ENCODE measurements at regions not wholly inside any gene's neighbourhood (a gene's known extent, or its start where the extent isn't known, plus 50 kb on each side); places are given as distances from the start of the nearest gene placed in this dataset.

DNA sequence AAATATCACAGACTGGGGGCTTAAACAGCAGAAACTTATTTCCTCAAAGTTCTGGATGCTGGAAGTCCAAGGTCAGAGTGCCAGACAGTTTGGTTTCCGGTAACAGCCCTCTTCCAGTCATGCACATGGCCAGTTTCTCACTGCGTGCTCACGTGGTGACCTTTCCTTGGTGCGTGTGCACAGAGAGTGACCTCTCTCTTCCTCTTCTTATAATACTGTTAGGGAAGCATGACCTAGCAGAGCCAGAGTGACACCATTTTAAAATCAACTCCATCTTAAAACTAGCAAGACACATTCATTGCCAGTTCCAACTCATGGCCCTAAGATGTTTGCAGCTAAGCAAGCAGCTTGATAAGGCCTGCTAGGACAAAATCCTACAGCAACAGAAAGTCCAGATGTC, 221.5 kb upstream of the DAAM1 start:
- Histone ChIP-seq H3K9me2 (ENCODE audit: insufficient read depth) (no peaks in the 10 kb centered on the region), H3K4me2 (ENCODE audit: low read length) (no peak overlapping the region), H3K9ac (ENCODE audit: low read length) (no peak overlapping the region), H3K4me3 (replicated peaks in 1 of 2; ENCODE audit: low read depth in 1 of 2, low read length in 2 of 2) (no peak overlapping the region), H3K27ac (ENCODE audit: low read depth, low read length) (no peak overlapping the region), H3K4me1 (ENCODE audit: control insufficient read depth in 1 of 2, insufficient read depth in 2 of 2, low read length in 2 of 2) (no peaks in the 10 kb centered on the region), H3K27me3 (ENCODE audit: insufficient read depth, low read length) (no peaks in the 10 kb centered on the region), H3K9me3 (ENCODE audit: control insufficient read depth in 1 of 2, insufficient read depth in 1 of 2, low read depth in 1 of 2, low read length in 2 of 2) (no peaks in the 10 kb centered on the region), H3K79me2 (ENCODE audit: insufficient read depth, low read length) (no peaks in the 10 kb centered on the region), H3K36me3 (ENCODE audit: control insufficient read depth in 1 of 2, insufficient read depth in 2 of 2, low read length in 2 of 2) (no peaks in the 10 kb centered on the region), H2AFZ (ENCODE audit: low read depth, low read length, poor library complexity, severe bottlenecking) (no peak overlapping the region), H4K20me1 (ENCODE audit: insufficient read depth) (no peaks in the 10 kb centered on the region)
- POLR2A ChIA-PET: no interaction called here
- intact Hi-C loops (cut with micrococcal nuclease): no loop called here
- CTCF ChIA-PET: no interaction called here
- ATAC-seq (no peak), DNase-seq (ENCODE audit: low read depth, low spot score) (no peak)
- TF ChIP-seq EGR1 (IDR thresholded peaks at IDR 0.05; ENCODE audit: low read depth): no peak
- no peak for TF ChIP-seq SRF (IDR thresholded peaks at IDR 0.05; ENCODE audit: low read depth)
- TF ChIP-seq, protein P1, sequence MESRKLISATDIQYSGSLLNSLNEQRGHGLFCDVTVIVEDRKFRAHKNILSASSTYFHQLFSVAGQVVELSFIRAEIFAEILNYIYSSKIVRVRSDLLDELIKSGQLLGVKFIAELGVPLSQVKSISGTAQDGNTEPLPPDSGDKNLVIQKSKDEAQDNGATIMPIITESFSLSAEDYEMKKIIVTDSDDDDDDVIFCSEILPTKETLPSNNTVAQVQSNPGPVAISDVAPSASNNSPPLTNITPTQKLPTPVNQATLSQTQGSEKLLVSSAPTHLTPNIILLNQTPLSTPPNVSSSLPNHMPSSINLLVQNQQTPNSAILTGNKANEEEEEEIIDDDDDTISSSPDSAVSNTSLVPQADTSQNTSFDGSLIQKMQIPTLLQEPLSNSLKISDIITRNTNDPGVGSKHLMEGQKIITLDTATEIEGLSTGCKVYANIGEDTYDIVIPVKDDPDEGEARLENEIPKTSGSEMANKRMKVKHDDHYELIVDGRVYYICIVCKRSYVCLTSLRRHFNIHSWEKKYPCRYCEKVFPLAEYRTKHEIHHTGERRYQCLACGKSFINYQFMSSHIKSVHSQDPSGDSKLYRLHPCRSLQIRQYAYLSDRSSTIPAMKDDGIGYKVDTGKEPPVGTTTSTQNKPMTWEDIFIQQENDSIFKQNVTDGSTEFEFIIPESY (IDR thresholded peaks at IDR 0.05; ENCODE audit: extremely low read depth, insufficient replicate concordance, low read length): no peak
- TF ChIP-seq CBX3 (IDR thresholded peaks at IDR 0.05; ENCODE audit: low read depth): no peak
- no peak for TF ChIP-seq ZFX (IDR thresholded peaks at IDR 0.05)
- no peak for TF ChIP-seq ELF1 (IDR thresholded peaks at IDR 0.05; ENCODE audit: borderline replicate concordance, low read depth)
- TF ChIP-seq, protein P2, sequence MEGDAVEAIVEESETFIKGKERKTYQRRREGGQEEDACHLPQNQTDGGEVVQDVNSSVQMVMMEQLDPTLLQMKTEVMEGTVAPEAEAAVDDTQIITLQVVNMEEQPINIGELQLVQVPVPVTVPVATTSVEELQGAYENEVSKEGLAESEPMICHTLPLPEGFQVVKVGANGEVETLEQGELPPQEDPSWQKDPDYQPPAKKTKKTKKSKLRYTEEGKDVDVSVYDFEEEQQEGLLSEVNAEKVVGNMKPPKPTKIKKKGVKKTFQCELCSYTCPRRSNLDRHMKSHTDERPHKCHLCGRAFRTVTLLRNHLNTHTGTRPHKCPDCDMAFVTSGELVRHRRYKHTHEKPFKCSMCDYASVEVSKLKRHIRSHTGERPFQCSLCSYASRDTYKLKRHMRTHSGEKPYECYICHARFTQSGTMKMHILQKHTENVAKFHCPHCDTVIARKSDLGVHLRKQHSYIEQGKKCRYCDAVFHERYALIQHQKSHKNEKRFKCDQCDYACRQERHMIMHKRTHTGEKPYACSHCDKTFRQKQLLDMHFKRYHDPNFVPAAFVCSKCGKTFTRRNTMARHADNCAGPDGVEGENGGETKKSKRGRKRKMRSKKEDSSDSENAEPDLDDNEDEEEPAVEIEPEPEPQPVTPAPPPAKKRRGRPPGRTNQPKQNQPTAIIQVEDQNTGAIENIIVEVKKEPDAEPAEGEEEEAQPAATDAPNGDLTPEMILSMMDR (IDR thresholded peaks at IDR 0.05 in 2 of 3, conservative IDR thresholded peaks at IDR 0.05 in 1 of 3; ENCODE audit: borderline replicate concordance in 1 of 3, insufficient read depth in 1 of 3, low read depth in 2 of 3, low read length in 2 of 3): no peak
- no peak for TF ChIP-seq EZH2phosphoT487 (IDR thresholded peaks at IDR 0.05; ENCODE audit: borderline replicate concordance)
- TF ChIP-seq, protein P3, sequence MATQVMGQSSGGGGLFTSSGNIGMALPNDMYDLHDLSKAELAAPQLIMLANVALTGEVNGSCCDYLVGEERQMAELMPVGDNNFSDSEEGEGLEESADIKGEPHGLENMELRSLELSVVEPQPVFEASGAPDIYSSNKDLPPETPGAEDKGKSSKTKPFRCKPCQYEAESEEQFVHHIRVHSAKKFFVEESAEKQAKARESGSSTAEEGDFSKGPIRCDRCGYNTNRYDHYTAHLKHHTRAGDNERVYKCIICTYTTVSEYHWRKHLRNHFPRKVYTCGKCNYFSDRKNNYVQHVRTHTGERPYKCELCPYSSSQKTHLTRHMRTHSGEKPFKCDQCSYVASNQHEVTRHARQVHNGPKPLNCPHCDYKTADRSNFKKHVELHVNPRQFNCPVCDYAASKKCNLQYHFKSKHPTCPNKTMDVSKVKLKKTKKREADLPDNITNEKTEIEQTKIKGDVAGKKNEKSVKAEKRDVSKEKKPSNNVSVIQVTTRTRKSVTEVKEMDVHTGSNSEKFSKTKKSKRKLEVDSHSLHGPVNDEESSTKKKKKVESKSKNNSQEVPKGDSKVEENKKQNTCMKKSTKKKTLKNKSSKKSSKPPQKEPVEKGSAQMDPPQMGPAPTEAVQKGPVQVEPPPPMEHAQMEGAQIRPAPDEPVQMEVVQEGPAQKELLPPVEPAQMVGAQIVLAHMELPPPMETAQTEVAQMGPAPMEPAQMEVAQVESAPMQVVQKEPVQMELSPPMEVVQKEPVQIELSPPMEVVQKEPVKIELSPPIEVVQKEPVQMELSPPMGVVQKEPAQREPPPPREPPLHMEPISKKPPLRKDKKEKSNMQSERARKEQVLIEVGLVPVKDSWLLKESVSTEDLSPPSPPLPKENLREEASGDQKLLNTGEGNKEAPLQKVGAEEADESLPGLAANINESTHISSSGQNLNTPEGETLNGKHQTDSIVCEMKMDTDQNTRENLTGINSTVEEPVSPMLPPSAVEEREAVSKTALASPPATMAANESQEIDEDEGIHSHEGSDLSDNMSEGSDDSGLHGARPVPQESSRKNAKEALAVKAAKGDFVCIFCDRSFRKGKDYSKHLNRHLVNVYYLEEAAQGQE (IDR thresholded peaks at IDR 0.05; ENCODE audit: low read depth): no peak
- no TSS peak for BruUV-seq (replicated peaks)
- RAD21 ChIA-PET (ENCODE audit: low non-redundant PET in 1 of 2, low total read pairs in 2 of 2, uncharacterized antibody in 2 of 2, unreplicated experiment in 2 of 2): no interaction called here
